Astrocyte of the cerebellum (primary cell): ENCODE measurements at regions not wholly inside any gene's neighbourhood (a gene's known extent, or its start where the extent isn't known, plus 50 kb on each side); places are given as distances from the start of the nearest gene placed in this dataset.

Experiments
- DNase-seq: peaks from one replicate; pipeline ENCODE4 v3.0.0-alpha.2; 2011; ENCODE audit warnings: low read depth
- H3K4me3 ChIP-seq: 2 replicates; pipeline ENCODE4 v1.5.1; 2011; ENCODE audit warnings: mild to moderate bottlenecking, low read depth, low read length, moderate library complexity
- CTCF ChIP-seq: IDR thresholded peaks from 2 replicates; pipeline ENCODE4 v1.5.1; 2012; ENCODE audit warnings: low read length, low read depth, moderate library complexity, mild to moderate bottlenecking; ENCODE audit errors: missing control alignments
- in situ Hi-C: cut with HindIII; loops from 2 replicates; pipeline ENCODE4 v1.10.0; 2017; ENCODE audit warnings: low sequenced_read_pairs

GRCh38 chr5:145160679-145161078 lies 674.5 kb downstream of the PRELID2 start:
- TF ChIP-seq CTCF: no peak
- no peak for DNase-seq
- H3K4me3 ChIP-seq: no peak overlapping the region
- in situ Hi-C loops: no loop called here

GRCh38 chr5:145158730-145159129 lies 676.4 kb downstream of the PRELID2 start:
- no peak for DNase-seq
- in situ Hi-C loops: no loop called here
- TF ChIP-seq CTCF: no peak
- no peak overlapping the region for H3K4me3 ChIP-seq

GRCh38 chr5:145157841-145158240 lies 677.3 kb downstream of the PRELID2 start:
- H3K4me3 ChIP-seq: no peak overlapping the region
- no peak for TF ChIP-seq CTCF
- DNase-seq: no peak
- in situ Hi-C loops: no loop called here

- DNase-seq: no peak
- in situ Hi-C loops: no loop called here
- TF ChIP-seq CTCF: no peak
- H3K4me3 ChIP-seq: no peak overlapping the region
Measured at GRCh38 chr5:145141534-145141933, 693.6 kb downstream of the PRELID2 start.

- no peak overlapping the region for H3K4me3 ChIP-seq
- no peak for DNase-seq
- TF ChIP-seq CTCF: no peak
- in situ Hi-C loops: no loop called here
Measured at GRCh38 chr5:145130996-145131395, 704.1 kb downstream of the PRELID2 start.

- in situ Hi-C loops: no loop called here
- no peak for TF ChIP-seq CTCF
Measured at GRCh38 chr5:145129797-145130196, 705.3 kb downstream of the PRELID2 start.

GRCh38 chr5:145124806-145125205 lies 710.3 kb downstream of the PRELID2 start:
- in situ Hi-C loops: no loop called here
- no peak for DNase-seq
- TF ChIP-seq CTCF: no peak
- no peak overlapping the region for H3K4me3 ChIP-seq

More at GRCh38 chr5:145129797-145130196, 705.3 kb downstream of the PRELID2 start:
- H3K4me3 ChIP-seq: no peak overlapping the region
- no peak for DNase-seq
